ENCODE measurements at regions not wholly inside any gene's neighbourhood (a gene's known extent, or its start where the extent isn't known, plus 50 kb on each side); places are given as distances from the start of the nearest gene placed in this dataset.

GRCh38 chr13:53124623-53125022 lies 96.0 kb downstream of the OLFM4 start:
- TF ChIP-seq CTCF (optimal IDR thresholded peaks at IDR 0.05 in 1 of 3, IDR thresholded peaks at IDR 0.05 in 1 of 3, conservative IDR thresholded peaks at IDR 0.05 in 1 of 3; ENCODE audit: extremely low read depth in 1 of 3, insufficient read depth in 2 of 3, low read length in 3 of 3) = no peak
- TF ChIP-seq EZH2 (IDR thresholded peaks at IDR 0.05; ENCODE audit: low read length) = no peak
